ENCODE measurements at regions not wholly inside any gene's neighbourhood (a gene's known extent, or its start where the extent isn't known, plus 50 kb on each side); places are given as distances from the start of the nearest gene placed in this dataset.

DNA sequence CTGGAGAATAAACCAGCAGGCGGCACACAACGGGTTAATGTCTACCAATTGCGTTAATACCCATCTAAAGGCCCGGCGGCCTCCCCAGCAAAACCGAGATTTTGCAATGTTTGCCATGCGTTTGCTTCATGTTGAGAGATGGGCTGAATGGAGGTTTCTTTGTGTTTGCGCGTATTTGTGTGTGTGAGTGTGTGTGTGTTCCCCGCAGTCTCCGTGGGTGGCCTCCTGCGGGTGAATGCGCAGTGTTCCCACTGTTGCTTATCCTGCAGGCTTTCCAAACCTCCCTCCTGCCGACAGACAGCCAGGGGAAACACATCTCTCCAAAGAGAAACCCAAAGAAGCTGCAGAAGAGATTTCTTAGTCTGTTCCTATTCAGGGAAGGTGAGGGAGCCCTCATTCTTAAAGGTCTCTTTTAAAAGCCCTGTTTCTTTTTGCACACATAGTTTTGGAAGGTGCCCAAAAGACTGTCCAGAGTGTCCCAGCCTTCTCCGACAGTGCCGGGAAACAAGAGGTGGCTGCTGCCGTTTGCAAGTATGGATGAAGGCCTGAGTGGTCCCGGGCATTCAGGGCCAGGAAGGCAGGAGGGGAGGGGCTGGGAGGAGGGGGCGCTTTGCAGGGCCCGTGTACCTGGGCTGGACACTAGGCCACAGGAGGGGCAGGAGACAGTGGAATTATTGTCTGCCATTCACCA is 103.8 kb upstream of the ERCC6L2 start:
- Mint-ChIP-seq H3K27ac (no peak overlapping the region), H3K27me3 (peaks cover 50% of the 10 kb centered on the region), H3K9me3 (no peaks in the 10 kb centered on the region), H3K4me3 (no peak overlapping the region), H3K36me3 (ENCODE audit: low read depth) (no peaks in the 10 kb centered on the region), H3K4me1 (ENCODE audit: low read depth) (peaks cover 16% of the 10 kb centered on the region)
- TF ChIP-seq CTCF (IDR thresholded peaks at IDR 0.05): no peak
- no peak for DNase-seq
- H3K27ac ChIP-seq (ENCODE audit: low read depth in 1 of 2, low read length in 2 of 2): no peak overlapping the region
- ATAC-seq (ENCODE audit: poor library complexity): no peak
- CTCF ChIA-PET: no interaction called here
- H3K4me1 ChIP-seq (ENCODE audit: insufficient read depth, low read length): peaks cover 5% of the 10 kb centered on the region
- H3K9me3 ChIP-seq (ENCODE audit: control insufficient read depth in 1 of 2, insufficient read depth in 1 of 2, low read length in 2 of 2): no peaks in the 10 kb centered on the region
- intact Hi-C loops (cut with DNase I, micrococcal nuclease): no loop called here
- H3K27me3 ChIP-seq (ENCODE audit: control insufficient read depth in 1 of 2, insufficient read depth in 2 of 2, low read length in 2 of 2): peaks cover 11 to 15% of the 10 kb centered on the region in 2 experiments
- no peaks in the 10 kb centered on the region for H3K36me3 ChIP-seq (ENCODE audit: insufficient read depth, low read length)
- no peak overlapping the region for H3K4me3 ChIP-seq (ENCODE audit: low read length)
- POLR2A ChIA-PET: no interaction called here

DNA sequence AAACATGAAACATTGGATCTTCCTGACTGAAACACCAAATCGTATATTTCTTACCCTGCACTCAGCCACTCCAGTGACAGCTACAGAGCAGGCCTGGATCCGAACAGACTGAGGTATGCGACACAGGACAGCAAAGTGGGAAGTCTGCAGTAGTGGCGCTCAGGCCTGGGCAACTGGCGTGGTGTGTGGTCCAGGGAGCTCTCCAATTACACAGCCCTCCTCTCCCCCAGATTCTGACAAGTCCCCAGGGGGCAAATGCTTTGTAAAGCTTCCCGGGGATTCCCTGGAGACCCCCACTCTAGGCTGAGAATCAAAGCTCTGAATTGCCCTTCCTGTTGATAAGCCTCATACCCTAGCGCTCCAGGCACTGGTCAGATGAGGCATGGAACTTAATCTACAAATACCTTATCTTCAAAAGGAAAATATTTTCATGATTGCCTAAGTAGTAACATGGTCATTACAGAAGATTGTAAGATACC is 104.8 kb upstream of the ERCC6L2 start:
- no peak for TF ChIP-seq CTCF (IDR thresholded peaks at IDR 0.05)
- no peaks in the 10 kb centered on the region for H3K36me3 Mint-ChIP-seq (ENCODE audit: low read depth)
- H3K9me3 Mint-ChIP-seq: no peaks in the 10 kb centered on the region
- peaks cover 5% of the 10 kb centered on the region for H3K4me1 ChIP-seq (ENCODE audit: insufficient read depth, low read length)
- H3K27me3 Mint-ChIP-seq: peaks cover 51% of the 10 kb centered on the region
- ATAC-seq (ENCODE audit: poor library complexity): no peak
- H3K27ac Mint-ChIP-seq: no peak overlapping the region
- no peaks in the 10 kb centered on the region for H3K36me3 ChIP-seq (ENCODE audit: insufficient read depth, low read length)
- H3K4me3 ChIP-seq (ENCODE audit: low read length): no peak overlapping the region
- H3K4me3 Mint-ChIP-seq: no peak overlapping the region
- intact Hi-C loops (cut with DNase I, micrococcal nuclease): no loop called here
- H3K4me1 Mint-ChIP-seq (ENCODE audit: low read depth): peaks cover 16% of the 10 kb centered on the region
- DNase-seq: no peak
- peaks cover 11 to 15% of the 10 kb centered on the region in 2 experiments for H3K27me3 ChIP-seq (ENCODE audit: control insufficient read depth in 1 of 2, insufficient read depth in 2 of 2, low read length in 2 of 2)
- POLR2A ChIA-PET: no interaction called here
- CTCF ChIA-PET: no interaction called here
- H3K27ac ChIP-seq (ENCODE audit: low read depth in 1 of 2, low read length in 2 of 2): no peak overlapping the region
- H3K9me3 ChIP-seq (ENCODE audit: control insufficient read depth in 1 of 2, insufficient read depth in 1 of 2, low read length in 2 of 2): no peaks in the 10 kb centered on the region

DNA sequence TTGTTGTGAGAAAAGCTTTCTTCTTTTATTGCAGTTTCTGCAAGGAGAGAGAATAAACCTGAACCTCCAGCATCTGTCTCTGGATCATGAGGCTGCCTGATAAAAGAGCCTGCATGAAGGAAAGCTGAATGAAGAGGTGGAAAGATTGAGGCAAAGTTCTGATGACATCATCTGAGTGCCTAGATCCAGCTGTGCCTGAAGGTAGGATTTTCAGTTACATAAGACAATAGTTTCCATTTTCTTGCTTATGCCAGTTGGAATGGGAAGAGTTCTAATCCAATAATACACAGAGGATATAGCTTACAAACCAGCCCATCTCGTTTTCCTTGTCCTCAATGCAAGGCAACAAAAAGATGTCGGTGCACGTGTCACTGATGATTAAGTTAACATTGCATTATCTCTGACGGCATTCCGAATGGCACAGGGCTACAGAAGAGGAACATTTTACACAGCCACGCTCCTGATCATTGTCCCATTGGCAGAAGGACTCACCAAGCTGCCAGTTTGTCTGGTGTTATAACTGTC is 105.5 kb upstream of the ERCC6L2 start:
- H3K36me3 ChIP-seq (ENCODE audit: insufficient read depth, low read length): no peaks in the 10 kb centered on the region
- POLR2A ChIA-PET: no interaction called here
- H3K36me3 Mint-ChIP-seq (ENCODE audit: low read depth): no peaks in the 10 kb centered on the region
- H3K27me3 Mint-ChIP-seq: peaks cover 48% of the 10 kb centered on the region
- no peak for TF ChIP-seq CTCF (IDR thresholded peaks at IDR 0.05)
- H3K4me3 ChIP-seq (ENCODE audit: low read length): no peak overlapping the region
- no peak for ATAC-seq (ENCODE audit: poor library complexity)
- H3K27ac ChIP-seq (ENCODE audit: low read depth in 1 of 2, low read length in 2 of 2): no peak overlapping the region
- H3K9me3 ChIP-seq (ENCODE audit: control insufficient read depth in 1 of 2, insufficient read depth in 1 of 2, low read length in 2 of 2): no peaks in the 10 kb centered on the region
- H3K27me3 ChIP-seq (ENCODE audit: control insufficient read depth in 1 of 2, insufficient read depth in 2 of 2, low read length in 2 of 2): peaks cover 11 to 15% of the 10 kb centered on the region in 2 experiments
- no peaks in the 10 kb centered on the region for H3K9me3 Mint-ChIP-seq
- peaks cover 16% of the 10 kb centered on the region for H3K4me1 Mint-ChIP-seq (ENCODE audit: low read depth)
- intact Hi-C loops (cut with DNase I, micrococcal nuclease): no loop called here
- no peak overlapping the region for H3K4me3 Mint-ChIP-seq
- DNase-seq: no peak
- peaks cover 5% of the 10 kb centered on the region for H3K4me1 ChIP-seq (ENCODE audit: insufficient read depth, low read length)
- CTCF ChIA-PET: no interaction called here
- no peak overlapping the region for H3K27ac Mint-ChIP-seq
